Embryonic facial prominence (tissue), 1 donor: ENCODE measurements at regions not wholly inside any gene's neighbourhood (a gene's known extent, or its start where the extent isn't known, plus 50 kb on each side); places are given as distances from the start of the nearest gene placed in this dataset.

Experiments
- DNase-seq: peaks from one replicate; pipeline ENCODE4 v3.0.0-alpha.2; 2016; ENCODE audit errors: extremely low spot score

DNA sequence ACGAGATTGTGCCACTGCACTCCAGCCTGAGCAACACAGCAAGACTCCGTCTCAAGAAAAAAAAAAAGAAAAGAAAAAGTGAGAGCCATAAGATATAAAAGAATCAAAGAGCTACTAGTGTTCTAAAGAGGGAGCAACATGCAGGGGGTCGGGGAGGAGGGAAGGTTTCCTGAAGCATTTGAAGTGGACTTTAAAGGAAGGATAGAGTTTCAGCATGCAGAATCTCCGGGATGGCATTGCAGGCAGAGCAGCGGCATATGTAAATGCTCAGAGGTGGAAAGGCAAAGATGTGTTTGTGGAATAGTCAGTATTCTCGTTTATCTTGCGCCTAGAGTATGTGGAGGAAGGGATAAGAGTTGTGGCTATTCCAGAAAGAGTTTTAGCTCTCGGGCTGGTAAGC lies 447.6 kb upstream of the NFE2L3 start:
- DNase-seq: no peak

DNA sequence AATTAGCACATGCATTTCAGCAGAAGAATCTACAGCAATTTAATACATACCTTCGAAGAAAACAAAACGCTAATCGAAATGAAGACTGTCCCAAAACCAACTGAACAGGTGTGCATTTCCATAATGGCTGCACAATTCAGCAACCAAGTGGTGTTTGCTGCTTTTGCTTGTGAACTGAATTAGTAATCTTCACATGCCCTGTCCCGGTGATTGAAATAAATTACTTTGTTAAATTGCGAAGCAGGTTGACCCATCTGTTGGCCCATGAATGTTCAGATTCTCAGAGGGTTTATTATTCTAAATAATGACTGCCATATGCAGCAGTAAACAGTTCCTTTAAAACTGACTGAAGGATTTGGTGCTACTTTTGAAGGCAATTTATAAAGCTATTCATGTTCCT lies 445.2 kb upstream of the NFE2L3 start:
- DNase-seq: no peak

DNA sequence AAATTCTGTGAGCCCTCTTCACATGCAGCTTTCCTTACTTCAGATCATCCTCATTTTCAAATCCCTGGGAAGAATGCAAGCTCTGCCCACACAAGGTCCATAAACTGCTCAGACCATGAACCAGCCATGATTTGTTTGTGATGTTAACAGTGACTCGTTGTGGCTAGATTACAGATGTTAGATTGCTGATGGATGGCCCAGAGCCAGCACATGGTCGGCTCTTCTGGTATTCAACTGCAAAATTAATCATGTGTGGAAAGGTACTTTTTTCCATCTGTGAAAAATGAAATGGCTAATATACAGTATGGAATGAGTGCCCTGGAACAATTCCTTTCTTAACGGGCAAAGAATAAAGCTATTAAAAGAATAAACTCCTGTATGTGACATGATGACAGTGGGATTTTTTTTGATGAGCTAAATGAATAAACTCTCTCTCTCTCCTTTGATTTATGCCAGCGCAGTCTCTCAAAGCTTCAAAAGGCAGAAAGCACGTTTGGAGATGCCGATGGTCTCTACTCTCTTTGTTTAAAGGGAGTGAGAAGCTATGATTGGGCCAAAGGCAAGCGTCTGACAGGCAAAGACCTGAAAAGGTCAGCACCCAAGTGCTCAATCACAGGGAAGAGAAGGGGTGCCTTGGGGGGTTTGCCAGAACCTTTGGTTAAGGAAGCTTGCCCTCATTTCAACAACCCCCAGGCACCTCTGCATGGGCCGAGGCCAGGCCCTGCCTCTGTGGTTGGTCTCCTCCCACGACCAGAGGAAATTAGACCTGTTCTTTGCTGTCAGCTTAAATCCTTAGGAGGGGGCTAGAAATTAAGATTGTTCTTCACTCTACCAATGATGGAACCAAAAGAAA lies 444.0 kb upstream of the NFE2L3 start:
- DNase-seq: no peak

DNA sequence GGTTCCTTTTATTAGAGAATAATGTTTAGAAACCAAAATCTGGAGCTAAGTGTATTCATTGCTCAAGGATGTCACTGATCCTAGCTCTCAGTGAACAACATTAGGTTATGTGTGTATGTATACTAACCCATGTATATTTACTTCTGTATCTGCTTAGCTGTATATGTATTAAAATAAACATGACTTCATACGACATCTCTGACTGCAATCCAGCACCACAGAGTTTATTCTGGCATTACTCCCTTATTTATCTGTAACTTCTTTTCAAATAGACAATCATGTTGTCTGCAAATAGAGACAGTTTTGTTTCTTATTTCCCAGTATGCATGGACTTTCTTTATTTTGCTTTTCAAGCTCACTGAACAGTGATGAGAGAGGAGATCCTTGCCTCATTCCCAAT lies 441.0 kb upstream of the NFE2L3 start:
- no peak for DNase-seq

DNA sequence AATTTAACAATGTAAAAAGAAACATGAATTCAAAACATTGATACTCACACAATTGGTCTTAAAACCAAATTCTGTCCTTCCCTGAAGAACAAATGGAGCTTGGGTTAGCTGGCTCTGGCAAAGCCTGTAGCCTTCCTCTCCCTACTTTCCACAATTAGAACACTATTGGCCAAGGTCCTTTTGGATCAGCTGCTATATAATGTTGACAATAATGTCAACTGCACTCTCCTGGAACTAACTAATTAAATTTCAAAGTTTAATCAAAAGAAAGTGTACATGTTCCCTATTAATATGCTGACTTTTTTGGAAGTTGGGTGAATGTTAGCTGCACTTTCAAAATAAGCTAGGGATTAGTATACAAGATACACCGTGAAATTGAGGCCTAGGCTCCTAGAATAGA lies 440.1 kb upstream of the NFE2L3 start:
- no peak for DNase-seq

DNA sequence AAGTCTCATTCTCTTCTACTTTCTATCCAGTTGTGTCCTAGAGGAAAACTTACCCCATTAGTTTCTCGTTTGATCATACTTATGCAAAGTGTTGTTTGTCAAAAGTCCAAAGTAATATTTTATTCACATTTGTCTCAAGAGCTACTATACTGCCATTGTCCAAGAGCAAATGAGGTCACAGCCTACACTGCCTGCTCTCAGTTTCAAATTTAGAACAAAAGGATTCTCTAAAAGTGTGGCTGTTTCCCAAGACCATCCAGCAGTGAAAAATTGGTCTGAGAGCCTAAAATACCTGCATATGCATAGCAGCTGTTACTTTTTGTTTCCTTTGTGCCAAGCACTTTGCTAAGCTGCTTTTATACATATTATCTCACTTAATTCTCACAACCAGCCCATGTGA lies 439.5 kb upstream of the NFE2L3 start:
- DNase-seq: no peak

DNA sequence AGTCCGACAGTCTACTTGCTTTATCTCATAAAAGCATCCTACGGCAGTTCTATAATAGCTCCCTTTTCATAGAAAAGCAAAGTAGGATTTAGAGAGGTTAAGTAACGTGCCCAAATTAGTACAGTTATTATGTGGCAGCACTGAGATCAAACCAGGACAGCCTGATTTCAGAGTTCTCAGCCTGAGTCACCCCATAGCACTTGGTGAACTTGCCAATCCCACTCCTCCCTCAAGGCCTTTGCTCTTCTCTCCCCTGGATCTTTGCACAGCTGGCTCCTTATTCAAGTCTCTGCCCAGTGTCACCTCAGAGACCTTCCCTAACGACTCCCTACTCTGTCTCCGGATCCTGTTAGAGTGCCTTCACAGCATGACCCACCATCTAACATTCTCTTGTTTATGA lies 438.0 kb upstream of the NFE2L3 start:
- DNase-seq: no peak

DNA sequence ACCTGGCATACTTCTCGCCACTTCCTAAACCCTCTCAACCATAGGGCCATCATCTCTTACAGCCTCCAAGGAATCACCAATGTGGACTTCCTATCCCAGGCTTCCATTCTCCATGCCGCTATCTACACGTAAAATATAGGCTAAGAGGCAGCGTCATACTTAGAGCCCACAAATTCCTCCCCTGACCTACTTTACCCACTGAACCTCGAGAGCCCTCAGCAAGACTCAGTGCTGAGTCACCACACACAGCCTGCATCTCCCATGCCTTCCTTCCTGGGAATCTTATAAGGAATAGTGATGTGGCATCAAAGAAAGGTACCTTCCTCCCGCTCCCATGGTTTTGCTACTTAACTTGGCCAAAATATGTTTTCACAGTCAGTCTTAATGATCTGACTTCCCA lies 435.6 kb upstream of the NFE2L3 start:
- DNase-seq: no peak

DNA sequence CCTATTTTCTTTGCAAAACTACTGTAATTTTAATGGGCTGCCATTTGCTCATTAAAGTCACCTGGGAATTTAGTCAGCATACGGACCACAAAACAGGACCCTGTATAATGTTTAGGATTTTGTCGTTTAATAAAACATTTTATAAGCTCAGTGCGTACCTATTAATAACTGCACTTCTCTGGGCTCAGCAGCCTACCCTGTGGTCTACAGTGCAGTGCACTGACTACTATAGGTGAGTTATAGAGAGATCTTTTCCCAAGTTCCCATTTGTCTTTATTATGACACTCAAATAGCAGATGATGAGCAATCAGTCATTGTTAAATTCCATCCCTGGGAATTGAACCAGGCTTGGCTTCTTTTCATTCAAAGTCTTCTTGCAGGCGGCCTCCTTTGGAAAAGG lies 433.4 kb upstream of the NFE2L3 start:
- DNase-seq: no peak

DNA sequence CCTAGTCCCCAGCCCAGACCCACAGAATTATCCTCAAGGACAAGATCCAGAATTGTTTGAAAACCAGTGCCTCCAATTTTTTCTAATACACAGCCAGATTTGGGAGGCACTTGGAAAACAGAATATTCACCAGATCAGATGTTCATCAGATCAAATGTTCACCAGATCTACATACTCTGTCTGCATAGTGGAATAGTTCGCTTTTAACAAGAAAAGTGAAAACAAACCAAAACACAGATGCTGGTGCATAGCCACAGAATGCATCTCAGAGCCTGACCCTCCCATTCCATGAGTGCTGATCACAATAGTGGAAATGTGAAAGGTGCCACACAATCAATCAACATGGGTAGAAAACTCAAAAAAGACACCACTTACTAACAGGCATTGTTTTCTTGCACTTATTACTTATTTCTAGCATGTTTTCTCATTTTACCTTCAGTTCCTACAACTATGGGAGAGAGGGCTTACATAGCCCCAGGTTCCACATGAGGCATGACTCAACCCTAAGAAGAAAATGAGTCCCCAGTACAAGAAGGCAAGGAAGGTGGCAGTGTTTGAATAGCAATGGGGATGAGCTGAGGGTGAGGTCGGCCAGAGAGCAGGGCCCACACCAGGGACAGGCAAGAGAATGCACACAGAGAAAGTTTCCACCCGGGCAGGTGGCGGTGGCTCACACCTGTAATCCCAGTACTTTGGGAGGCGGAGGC lies 432.7 kb upstream of the NFE2L3 start:
- DNase-seq: no peak

DNA sequence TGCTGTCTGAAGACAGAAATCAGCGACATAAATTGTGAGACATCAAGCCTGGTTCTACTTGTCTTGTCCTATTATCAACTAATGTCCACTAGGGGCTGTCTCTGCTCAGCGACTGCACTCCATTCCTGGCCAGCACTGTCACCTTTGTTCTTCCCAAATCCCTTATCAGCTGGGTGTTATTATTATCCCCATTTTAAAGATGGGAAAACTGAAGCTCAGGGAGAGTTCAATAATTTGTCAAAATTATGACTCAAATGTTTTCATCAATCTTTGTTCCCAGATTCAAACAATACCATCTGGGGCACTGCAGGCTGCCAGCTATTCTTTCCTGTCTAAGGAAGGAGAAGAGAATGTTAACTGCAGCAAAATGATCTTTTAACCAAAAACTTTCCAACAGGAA lies 431.6 kb upstream of the NFE2L3 start:
- no peak for DNase-seq

DNA sequence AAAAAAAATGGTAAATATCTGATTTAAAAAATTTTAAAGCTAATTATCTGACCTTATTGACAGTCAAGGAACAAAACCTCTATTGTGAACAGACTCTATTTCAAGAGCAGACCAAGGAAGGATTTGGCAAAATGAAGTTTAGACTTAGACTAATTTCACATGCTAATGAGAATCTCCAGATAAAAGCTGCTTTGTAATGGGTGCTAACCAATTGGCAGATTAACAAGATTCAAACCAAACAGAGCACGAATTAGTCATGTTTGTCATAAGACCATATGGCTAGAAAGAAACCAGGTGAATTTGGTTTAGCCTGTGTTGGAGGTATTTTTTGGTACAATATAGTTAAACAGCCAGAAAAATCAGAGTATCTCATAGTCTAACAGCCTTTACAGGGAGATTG lies 429.1 kb upstream of the NFE2L3 start:
- no peak for DNase-seq

DNA sequence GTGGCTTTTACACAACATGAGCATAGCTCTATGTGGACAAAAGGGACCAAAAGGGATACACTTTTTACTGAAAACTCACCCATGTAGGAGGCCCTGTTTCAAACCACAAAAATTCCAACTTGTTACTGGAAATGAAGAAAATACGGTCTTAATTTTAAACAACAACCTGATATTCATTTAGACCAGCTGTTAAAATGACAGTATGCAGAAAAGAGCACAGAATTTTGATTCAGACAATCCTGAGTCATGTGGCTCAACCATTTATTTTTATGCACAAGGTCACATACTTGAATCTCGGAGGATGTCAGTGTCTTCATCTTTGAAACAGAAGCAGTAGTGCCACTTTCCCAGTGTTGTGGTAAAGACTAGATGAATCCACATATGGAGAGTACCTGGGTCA lies 426.5 kb upstream of the NFE2L3 start:
- DNase-seq: peak; percentile 52

DNA sequence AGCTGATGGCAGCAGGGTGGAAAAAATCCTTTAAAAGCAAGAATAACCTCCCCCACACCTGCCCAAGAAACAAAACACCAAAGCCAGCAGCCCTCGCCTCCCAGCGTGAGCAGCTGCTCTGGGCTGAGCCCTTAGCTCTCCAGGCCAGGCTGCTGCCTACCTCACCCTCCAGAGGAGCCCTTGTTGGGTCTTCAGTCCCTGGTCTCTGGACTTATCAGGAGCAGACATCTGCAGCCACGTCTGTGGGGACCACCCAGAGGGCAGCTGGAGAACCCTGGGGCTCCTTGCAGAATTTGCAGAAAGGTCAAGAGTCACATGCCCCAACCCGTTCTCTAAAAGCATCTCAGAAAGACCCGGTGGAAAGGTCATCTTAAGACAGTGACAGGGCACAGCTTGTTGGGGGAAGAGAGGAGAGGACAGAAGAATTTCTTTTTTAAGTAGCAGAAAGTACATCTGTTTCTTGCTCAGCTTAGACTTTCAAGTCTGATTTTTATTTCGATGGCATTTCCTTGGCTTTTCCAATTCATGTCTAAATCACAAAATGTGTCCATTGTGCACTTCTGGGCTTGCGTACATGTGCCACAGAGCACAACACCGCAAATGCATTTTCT lies 425.7 kb upstream of the NFE2L3 start:
- DNase-seq: no peak

DNA sequence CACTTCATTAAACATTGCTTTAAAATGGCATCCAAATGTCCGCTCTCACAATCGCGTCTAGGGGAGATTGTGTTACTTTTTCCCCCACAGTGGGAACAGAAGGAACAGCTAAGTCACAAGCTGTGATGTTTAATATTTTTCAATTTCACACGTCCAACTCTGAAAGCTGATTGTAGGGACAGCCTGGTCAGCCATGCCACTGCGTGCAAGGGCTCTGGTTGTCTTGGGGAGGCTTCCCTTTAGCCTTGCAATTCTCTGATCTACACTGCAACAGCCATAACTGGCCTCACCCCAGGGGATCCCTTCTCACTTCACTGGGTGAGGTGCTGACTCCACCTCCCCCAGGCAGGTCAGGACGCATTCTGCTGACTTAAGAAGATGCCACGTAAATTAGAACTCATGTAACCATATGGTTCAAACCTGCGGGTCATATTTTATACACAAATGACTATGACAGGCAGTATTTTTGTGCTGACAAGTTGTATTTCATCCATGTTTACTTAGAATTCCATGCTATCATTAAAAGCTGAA lies 425.2 kb upstream of the NFE2L3 start:
- no peak for DNase-seq

DNA sequence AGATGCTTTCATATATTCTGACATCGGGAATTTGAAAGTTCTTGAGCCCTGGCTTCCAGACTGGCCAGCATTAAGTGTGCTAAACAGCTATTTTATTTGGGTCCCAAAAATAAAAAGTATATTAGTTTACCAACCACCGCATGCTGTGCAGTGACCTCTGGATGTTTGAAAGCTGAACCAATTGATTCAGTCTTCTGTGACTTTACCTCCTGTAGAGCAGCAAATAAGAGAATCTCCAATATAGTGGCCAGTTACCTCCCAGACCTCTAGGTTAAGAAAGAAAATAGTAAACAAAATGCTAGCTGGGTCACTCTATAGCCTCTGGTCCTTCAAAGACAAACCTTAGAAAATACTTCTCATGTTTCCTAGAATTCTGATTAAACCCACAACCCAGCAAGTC lies 424.6 kb upstream of the NFE2L3 start:
- DNase-seq: no peak

DNA sequence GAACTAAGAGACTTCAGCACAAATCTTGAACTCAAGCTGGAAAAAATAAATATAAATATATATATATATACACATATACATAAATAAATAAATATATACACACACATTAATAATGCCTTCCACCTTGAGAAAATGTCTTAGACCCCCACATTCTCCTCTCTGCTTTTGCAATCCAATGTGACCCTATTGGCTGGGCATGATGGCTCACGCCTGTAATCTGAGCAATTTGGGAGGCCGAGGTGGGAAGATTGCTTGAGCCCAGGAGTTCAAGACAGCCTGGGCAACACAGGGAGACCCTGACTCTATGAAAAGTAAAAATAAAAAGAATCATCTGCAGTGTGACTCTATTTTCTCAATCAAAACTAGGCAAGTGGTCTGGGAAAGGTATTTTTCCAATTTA lies 424.1 kb upstream of the NFE2L3 start:
- DNase-seq: no peak

DNA sequence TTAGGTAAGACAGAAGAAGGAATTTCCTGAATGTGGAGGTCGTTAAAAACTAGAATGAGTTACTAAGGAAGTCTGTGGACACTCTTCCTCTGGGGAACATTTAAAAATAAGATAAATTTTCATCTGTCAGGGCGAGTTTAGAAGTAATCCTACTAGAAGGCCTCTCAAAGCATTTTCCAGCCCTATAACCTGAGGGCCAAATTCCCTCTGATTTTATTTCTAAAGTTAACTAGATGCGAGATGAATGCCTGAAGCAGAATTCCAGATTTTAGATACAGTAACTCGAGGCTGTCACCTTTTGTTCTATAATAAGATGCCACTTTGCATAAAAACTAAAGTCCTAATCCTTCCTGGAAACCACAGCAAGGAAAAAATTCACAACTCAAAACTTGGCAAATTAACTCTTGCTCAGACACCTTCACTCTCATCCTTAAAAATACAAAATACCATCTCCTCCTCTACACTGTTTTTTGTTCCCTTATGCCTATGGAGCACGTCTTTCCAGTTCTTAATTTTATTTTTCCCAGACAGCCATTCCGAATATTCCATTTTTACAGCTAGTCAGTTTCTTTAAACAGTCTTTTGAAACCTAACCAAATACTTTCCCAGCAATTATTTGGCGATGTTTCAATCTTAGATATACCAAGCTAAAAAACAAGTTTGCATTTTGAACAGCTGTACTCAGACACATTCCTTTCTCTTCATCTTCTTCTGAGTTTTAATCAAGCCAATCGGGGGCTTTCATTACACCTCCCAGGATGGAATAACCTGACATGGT lies 420.7 kb upstream of the NFE2L3 start:
- DNase-seq: no peak

DNA sequence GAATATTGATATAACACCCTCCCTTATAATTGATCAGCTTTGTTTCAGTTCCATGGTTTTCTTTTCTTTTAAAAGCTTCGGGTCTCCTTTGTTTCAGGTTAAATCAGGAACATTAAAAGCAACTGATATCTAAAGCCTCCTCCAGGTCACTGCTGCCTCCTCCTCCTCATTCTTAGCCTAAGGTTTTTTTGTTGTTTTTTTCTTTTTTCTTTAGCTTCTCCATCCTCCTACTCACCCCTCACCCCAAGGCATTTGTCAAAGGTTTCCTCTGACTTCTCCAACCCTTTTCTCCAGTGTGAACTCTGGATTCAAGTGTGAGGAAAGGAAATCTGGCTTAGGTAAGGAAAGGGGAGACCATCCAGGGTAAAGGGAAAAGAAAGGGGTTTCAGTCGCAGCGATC lies 420.2 kb upstream of the NFE2L3 start:
- no peak for DNase-seq

DNA sequence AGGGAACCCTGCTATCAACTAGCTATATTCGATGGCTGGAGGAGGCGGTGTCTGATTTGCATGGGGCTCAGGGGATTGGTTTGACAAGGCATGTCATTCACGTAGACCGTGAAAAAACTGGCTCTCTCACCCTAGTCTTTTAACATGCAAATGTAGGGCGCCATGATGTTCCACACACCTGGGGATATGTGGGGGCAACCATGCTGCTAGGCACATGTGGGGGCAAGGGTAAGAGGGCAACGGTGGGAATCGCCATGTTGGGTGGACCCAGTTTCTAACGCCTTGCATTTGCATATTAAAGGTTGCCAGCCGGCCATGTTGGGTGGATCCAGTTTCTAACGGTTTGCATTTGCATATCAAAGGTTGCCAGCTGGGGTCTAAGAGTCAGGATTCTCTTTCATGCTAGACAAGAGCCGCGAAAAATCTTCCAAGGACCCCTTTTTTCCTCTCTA lies 419.2 kb upstream of the NFE2L3 start:
- DNase-seq: no peak

DNA sequence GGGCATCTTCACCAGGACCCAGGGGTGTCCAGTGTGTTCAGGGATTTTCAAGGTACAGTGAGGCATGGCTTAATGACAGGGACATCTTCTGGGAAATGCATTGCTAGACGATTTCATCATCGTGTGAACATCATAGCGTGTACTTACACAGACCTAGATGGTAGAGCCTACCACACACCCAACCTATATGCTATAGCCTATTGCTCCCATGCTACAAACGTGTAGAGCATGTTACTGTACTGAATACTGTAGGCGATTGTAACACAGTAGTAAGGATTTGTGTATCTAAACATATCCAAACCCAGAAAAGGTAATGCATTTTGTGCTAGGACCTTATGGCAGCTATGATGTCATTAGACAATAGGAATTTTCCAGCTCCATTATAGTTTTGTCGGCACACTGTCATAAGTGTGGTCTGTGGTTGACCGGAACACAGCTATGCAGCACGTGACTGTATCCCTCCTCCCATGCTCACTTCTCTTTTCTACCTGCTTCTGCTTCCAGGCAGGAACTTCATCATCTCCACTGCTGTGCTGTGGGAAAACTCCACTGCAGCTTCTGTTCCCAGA lies 416.2 kb upstream of the NFE2L3 start:
- no peak for DNase-seq

DNA sequence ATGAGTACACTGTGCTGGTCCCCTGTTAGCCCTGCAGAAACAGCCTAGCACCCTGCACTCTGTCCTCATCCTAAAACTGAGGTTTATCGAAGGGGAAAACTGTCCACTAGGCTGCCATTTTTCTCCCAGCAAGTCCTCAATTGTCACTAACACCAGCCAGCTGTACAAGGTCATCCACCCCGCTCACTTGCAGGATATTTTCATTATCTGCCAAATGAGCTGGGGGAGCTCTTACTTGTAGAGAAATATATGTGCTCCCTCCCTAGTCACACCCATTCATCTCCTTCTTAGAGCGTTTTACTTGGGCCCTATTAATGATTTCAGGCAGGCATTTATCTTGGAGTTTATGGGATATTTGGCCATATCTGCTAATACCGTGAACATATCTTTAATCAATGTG lies 413.5 kb upstream of the NFE2L3 start:
- no peak for DNase-seq
